ENCODE measurements at regions not wholly inside any gene's neighbourhood (a gene's known extent, or its start where the extent isn't known, plus 50 kb on each side); places are given as distances from the start of the nearest gene placed in this dataset.

- H3K9me3 ChIP-seq (ENCODE audit: insufficient read depth, low read depth, low read length): no peaks in the 10 kb centered on the region
- no peaks in the 10 kb centered on the region for H3F3A ChIP-seq (ENCODE audit: low read depth)
- no peaks in the 10 kb centered on the region for H4K20me1 ChIP-seq (ENCODE audit: insufficient read depth, low read length, poor library complexity, severe bottlenecking)
- no peak overlapping the region for H3K9ac ChIP-seq (ENCODE audit: low read depth, low read length, poor library complexity, severe bottlenecking)
- no peaks in the 10 kb centered on the region for H3K79me2 ChIP-seq (ENCODE audit: insufficient read depth, low read length)
- H3K4me2 ChIP-seq (ENCODE audit: low read depth, low read length, poor library complexity, severe bottlenecking): no peak overlapping the region
- H3K4me1 ChIP-seq (ENCODE audit: insufficient read depth, low read length, poor library complexity, severe bottlenecking): no peaks in the 10 kb centered on the region
- no peak for TF ChIP-seq CTCF (conservative IDR thresholded peaks at IDR 0.05; ENCODE audit: low read length)
- no peak for TF ChIP-seq EZH2phosphoT487 (IDR thresholded peaks at IDR 0.05; ENCODE audit: borderline replicate concordance)
- no peaks in the 10 kb centered on the region for H3K9me2 ChIP-seq (replicated peaks; ENCODE audit: low read depth, low read length)
- no peak overlapping the region for H3K4me3 ChIP-seq (ENCODE audit: low read length, poor library complexity, severe bottlenecking)
- H3K27me3 ChIP-seq (ENCODE audit: insufficient read depth, low read length, poor library complexity, severe bottlenecking): no peaks in the 10 kb centered on the region
- no peak overlapping the region for H2AFZ ChIP-seq (ENCODE audit: low read length)
- no peaks in the 10 kb centered on the region for H3K36me3 ChIP-seq (ENCODE audit: insufficient read depth, low read length)
Measured at GRCh38 chr2:221268631-221269030, 303.5 kb downstream of the EPHA4 start.

GRCh38 chr2:221270806-221271205 lies 301.3 kb downstream of the EPHA4 start:
- TF ChIP-seq EZH2phosphoT487 (IDR thresholded peaks at IDR 0.05; ENCODE audit: borderline replicate concordance) (no peak), CTCF (conservative IDR thresholded peaks at IDR 0.05; ENCODE audit: low read length) (no peak)
- Histone ChIP-seq H2AFZ (ENCODE audit: low read length) (no peak overlapping the region), H3K79me2 (ENCODE audit: insufficient read depth, low read length) (no peaks in the 10 kb centered on the region), H3K4me2 (ENCODE audit: low read depth, low read length, poor library complexity, severe bottlenecking) (no peak overlapping the region), H3K4me1 (ENCODE audit: insufficient read depth, low read length, poor library complexity, severe bottlenecking) (no peaks in the 10 kb centered on the region), H3F3A (ENCODE audit: low read depth) (no peaks in the 10 kb centered on the region), H3K27me3 (ENCODE audit: insufficient read depth, low read length, poor library complexity, severe bottlenecking) (no peaks in the 10 kb centered on the region), H3K4me3 (ENCODE audit: low read length, poor library complexity, severe bottlenecking) (no peak overlapping the region), H3K9me2 (replicated peaks; ENCODE audit: low read depth, low read length) (no peaks in the 10 kb centered on the region), H3K9ac (ENCODE audit: low read depth, low read length, poor library complexity, severe bottlenecking) (no peak overlapping the region), H3K9me3 (ENCODE audit: insufficient read depth, low read depth, low read length) (no peaks in the 10 kb centered on the region), H3K36me3 (ENCODE audit: insufficient read depth, low read length) (no peaks in the 10 kb centered on the region), H4K20me1 (ENCODE audit: insufficient read depth, low read length, poor library complexity, severe bottlenecking) (no peaks in the 10 kb centered on the region)

- Histone ChIP-seq H3K9me2 (replicated peaks; ENCODE audit: low read depth, low read length) (no peaks in the 10 kb centered on the region), H4K20me1 (ENCODE audit: insufficient read depth, low read length, poor library complexity, severe bottlenecking) (no peaks in the 10 kb centered on the region), H3K4me3 (ENCODE audit: low read length, poor library complexity, severe bottlenecking) (no peak overlapping the region), H3K79me2 (ENCODE audit: insufficient read depth, low read length) (no peaks in the 10 kb centered on the region), H3K4me2 (ENCODE audit: low read depth, low read length, poor library complexity, severe bottlenecking) (no peak overlapping the region), H3K9me3 (ENCODE audit: insufficient read depth, low read depth, low read length) (no peaks in the 10 kb centered on the region), H3K9ac (ENCODE audit: low read depth, low read length, poor library complexity, severe bottlenecking) (no peak overlapping the region), H3F3A (ENCODE audit: low read depth) (no peaks in the 10 kb centered on the region), H2AFZ (ENCODE audit: low read length) (no peak overlapping the region), H3K4me1 (ENCODE audit: insufficient read depth, low read length, poor library complexity, severe bottlenecking) (no peaks in the 10 kb centered on the region), H3K36me3 (ENCODE audit: insufficient read depth, low read length) (no peaks in the 10 kb centered on the region), H3K27me3 (ENCODE audit: insufficient read depth, low read length, poor library complexity, severe bottlenecking) (no peaks in the 10 kb centered on the region)
- no peak for TF ChIP-seq EZH2phosphoT487 (IDR thresholded peaks at IDR 0.05; ENCODE audit: borderline replicate concordance)
- no peak for TF ChIP-seq CTCF (conservative IDR thresholded peaks at IDR 0.05; ENCODE audit: low read length)
Measured at GRCh38 chr2:221272729-221273128, 299.4 kb downstream of the EPHA4 start.

Data from Loucy (cell line).